ENCODE measurements at regions not wholly inside any gene's neighbourhood (a gene's known extent, or its start where the extent isn't known, plus 50 kb on each side); places are given as distances from the start of the nearest gene placed in this dataset.
"Not testable (repeated sequence)": the region's sequence is repeated elsewhere in the genome, so short reads cannot be mapped to it uniquely, and the experiment has no call there.

DNA sequence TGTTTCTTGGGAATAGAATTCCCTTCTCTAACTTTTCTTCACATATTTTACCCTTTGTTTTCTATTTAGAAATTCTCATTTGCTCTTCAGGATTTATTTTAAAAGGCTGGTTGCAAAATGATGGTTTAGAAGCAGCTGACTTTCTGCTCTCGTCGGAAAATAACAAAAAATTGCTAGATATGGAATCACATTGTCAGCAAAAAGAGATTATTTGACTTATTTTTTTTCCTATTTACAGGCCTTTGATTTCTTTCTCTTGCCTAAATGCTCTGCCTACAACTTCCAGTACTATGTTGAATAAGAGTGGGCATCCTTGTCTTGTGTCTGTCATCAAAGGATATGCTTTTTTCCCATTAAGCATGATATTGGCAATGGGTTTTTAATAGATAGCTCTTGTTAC lies 1619.1 kb upstream of the ACO1 start:
- DNase-seq = no peak

DNA sequence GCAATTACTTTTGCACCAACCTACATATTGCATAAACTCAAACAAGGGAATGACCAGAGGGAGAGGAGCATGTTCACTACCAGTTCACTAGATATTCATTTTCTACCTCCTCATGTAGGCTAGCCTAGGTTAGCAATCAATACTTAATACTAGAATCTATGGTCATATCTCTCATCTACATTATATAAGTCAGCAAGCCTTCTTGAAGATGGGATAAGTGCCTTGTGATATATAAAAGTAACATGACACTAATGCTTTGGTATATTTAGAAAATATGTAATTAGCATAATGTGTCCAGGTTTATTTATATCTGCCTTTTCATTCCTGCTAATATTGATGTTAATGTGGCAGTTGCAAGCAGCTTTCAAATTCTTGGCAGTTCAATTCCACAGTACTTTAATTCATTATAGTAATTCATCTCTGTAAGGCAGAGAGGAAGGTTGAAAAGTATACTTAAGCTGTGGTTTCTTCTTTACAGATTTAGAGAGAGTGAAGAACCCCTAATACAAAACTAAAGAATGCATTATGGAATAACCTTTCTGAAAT lies 1613.2 kb upstream of the ACO1 start:
- no peak for DNase-seq

DNA sequence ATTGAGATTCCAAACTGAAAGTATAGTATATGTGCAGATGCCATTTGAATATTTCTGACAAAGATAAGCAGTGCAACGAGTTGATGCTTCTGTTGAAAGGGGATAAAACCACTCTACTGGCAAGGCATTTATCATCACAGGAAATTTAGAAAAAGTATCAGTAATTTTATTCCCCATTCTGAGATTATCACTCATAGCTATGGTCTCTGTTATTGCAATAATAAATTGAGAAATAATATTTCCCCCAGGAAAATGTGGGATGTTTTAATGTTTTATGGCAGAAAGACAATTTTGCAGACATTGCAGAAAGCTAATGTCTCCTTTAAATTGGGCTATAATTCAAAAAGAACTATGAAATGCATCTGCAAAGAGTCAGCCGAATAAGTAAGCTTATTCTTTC lies 1612.7 kb upstream of the ACO1 start:
- DNase-seq = no peak

DNA sequence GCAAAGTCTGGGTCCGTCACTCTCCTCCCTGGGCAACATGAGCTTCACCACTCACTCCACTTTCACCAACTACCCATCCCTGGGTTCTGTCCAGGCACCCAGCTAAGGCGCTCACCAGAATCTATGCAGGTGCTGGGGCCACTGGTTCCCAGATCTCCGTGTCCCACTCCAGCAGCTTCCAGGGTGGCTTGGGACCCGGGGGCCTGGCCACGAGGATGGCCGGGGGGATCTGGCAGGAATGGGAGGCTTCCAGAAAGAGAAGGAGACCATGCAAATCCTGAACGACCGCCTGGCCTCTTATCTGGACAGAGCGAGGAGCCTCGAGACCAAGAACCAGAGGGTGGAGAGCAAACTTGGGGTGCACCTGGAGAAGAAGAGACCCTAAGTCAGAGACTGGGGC lies 1611.0 kb upstream of the ACO1 start:
- DNase-seq = no peak

DNA sequence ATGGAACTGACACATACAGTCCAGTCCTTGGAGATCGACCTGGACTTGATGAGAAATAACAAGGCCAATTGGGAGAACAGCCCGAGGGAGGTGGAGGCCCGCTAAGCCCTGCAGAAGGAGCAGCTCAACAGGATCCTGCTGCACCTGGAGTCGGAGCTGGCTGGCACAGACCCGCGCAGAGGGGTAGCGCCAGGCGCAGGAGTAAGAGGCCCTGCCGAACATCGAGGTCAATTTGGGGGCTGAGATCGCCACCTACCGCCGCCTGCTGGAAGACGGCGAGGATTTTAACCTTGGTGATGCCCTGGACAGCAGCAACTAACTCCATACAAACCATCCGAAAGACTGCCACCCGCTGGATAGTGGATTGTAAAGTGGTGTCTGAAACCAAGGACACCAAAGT lies 1610.1 kb upstream of the ACO1 start:
- DNase-seq = no peak

DNA sequence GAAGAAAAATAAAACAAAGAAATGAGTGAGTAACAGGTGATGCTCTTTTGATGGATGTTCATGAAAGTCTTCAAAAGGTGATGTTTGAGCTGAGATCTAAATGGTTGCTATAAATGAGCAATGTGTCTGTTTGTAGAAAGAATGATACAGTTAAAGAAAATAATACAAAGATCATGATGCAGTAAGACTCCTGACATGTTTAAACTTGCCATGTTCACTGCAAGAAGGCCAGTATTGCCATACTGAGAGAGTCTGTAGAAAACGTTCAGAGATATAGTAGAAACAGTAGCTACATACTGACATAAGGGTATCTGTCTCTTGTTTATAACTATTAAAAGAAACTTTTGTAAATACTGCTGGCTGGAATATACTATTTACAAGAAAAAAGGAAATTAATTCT lies 1609.2 kb upstream of the ACO1 start:
- no peak for DNase-seq

DNA sequence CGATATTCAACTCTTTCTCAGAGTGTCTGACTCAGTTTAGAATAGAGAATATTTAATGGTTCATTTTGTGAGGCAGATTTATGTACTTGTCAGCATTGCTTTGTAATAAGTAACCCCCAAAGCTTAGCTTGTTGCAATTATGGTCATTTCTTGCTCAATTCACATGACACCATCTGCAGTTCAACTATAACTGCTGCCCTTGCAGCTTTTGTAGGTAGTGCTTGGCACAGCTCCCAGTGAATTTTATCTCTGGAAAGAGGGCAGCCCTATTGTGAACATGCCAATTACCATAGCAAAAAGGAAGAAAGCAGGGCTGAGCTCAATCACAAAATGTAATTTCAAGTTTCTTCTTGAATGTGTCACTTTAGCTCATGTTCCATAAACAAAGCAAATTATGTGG lies 1587.7 kb upstream of the ACO1 start:
- no peak for DNase-seq

DNA sequence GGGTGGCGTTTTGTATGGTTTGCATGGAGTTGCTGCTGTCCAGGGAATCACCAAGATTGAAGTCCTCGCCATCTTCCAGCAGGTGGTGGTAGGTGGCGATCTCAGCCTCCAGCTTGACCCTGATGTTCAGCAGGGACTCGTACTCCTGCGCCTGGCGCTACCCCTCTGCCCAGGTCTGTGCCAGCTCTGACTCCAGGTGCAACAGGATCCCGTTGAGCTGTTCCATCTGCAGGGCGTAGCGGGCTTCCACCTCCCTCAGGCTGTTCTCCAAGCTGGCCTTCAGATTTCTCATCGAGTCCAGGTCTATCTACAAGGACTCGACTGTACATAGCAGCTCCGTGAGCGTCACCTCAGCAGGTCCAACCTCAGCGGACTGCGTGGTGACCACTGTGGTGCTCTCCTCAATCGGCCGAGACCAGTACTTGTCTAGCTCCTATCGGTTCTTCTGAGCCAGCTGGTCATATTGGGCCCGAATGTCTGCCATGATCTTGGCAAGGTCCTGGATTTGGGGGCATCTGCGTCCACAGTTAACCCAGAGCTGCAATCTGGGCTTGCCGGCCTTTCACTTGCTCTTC lies 1584.8 kb upstream of the ACO1 start:
- DNase-seq = no peak

DNA sequence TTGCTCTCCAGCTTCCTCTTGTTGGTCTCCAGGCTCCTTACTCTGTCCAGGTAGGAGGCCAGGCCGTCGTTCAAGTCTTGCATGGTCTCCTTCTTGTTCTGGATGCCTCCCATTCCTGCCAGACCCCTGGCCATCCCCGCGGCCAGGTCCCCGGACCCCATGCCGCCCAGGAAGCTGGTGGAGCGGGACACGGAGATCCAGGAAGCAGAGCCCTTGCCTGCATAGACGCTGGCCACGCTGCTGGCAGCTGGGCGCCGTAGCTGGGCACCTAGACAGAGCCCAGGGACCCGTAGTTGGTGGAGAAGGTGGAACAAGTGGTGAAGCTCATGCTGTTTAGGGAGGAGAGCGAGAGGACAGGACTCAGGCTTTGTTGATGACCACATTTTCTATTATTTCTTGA lies 1584.0 kb upstream of the ACO1 start:
- no peak for DNase-seq

DNA sequence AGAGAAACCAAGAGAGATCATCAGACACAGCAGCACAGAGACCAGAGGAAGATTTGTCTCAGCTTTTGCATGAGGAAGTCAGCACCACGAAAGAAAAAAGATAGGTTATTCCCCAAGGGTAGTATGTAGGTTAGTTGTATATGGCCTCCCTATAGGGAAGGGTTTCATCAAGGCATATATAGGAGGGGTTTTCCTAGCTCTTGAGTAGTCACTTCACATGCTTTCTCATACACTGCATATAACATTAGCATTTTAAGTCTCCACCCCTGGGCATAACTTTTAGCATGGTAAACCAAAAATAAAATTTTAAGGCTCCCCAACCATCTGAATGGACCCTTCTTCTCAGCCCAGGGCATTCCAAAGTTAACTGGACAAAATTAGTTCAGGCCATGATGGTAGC lies 1571.6 kb upstream of the ACO1 start:
- no peak for DNase-seq

DNA sequence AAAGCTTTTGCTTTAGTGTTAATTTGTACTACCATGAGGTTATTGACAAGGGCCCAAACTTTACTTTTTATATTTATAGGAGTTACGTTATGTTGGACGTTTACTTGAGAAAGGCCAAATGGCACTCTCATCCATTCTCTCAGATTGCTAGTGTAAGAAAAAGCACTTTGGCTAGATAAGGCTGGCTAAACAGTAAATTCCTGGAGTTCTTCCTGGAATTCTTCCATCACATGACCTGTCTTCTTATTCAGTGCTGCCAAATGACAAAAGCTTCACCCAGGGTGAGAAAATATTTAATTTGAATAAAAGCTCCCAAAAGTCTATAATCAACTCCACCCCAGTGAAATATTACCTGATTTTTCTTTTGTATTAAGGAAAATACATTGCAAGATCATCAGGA lies 1568.9 kb upstream of the ACO1 start:
- DNase-seq = no peak

DNA sequence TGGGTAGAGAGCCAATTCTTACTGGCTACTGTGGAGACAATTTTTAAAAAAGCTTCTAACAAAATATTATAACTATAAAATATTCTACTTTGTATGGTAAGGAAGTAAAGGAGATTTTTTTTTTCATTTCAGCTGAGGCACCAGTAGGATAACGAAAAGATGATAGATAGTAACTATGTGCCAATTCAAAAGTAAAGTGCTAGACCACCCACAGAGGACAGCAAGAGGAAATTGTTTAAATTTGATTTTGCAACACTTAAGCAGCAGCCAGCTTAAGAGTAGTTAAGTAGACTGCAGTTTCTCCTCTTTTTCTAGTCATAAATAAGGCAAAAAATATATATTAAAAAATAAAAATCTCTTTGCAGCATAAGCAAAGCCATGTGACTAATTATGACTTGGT lies 1539.3 kb upstream of the ACO1 start:
- DNase-seq = no peak

DNA sequence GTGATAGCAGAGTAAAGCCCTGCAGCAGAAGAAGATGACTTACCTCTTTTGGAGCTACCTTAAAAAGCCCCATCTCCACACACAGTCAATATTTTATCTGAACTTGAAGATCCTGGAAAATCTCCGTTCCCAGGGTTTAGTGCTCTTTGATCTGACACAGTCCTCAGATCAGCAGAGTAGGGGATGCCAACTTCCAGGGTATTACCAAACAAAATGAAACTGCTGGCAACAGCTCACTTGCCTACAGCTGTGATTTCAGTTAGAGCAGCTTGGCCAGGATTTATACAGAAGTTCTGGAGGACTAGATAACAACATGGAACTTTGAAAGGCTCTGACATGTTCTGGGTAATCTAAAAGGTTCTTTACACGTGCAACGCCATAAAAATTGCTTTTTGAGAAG lies 1537.8 kb upstream of the ACO1 start:
- no peak for DNase-seq

DNA sequence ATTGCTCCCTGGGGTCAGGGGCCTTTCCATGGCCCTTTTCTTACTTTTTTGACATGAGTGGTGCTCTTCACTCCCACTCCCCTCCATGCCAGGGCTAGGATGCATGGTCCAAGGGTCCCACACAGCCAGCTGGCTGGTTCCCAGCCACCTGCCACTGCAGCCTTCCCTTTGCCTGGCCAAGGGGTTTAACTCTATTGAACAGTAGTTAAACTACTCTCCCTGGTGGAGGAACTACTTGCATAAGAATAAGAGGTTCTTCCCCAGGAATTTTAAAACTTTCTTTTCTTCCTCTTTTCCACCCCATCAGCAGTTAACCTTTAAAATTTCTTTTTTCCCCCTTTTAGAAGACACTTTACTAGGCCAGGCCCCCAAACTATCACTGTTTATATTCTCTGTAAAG lies 1532.8 kb upstream of the ACO1 start:
- DNase-seq = no peak

DNA sequence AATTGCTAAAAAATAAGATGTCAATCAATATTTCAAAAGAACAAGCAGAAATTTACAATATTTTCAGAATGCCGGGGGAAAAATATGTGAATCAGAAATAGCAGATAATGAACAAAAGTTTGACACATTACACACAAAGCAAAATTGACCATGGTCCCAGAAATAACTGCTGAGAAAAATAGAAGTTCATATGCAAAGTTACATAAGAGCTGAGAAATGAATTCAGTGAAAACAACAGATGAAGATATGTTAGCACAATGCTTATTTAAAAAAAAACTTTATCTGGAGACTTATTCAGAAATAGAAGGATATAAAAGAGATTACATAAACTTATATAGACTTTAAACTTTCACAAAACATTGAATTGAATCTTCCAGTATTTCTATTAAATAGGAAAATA lies 1483.7 kb upstream of the ACO1 start:
- no peak for DNase-seq

DNA sequence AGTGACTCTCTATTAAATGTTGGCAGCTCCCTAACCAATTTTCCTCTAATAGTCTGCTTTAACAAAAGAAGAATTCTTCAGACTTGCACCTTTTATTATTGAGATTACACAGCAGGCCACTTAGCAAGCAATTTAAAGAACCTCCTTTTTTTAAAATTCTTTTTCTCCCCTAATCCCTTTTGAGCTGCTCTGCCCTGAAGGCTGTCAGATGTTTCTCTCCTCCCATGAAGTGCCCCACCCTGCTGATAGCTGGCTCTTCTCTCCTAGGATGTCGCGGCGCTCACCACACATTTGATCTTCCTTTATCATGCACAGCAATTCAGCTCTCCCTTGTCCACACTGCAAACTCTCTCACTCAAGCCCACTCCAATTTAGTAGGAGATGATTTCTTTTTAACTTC lies 1471.1 kb upstream of the ACO1 start:
- no peak for DNase-seq

DNA sequence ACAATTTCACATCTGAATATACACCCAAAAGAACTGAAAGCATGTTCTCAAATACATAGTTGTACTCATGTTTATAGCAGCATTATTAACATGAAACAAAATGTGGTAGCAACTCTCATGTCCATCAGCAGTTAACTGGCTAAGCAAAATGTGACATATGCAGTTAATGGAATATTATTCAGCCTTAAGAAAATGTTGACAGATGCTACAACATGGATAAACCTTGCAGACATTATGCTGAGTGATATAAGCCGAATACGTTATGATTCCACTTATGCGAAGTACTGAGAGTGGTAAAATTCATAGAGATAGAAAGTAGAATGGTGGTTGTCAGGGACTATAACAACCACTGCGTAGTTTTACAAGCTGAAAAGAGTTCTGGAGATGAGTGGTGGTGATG lies 1469.0 kb upstream of the ACO1 start:
- DNase-seq = no peak

DNA sequence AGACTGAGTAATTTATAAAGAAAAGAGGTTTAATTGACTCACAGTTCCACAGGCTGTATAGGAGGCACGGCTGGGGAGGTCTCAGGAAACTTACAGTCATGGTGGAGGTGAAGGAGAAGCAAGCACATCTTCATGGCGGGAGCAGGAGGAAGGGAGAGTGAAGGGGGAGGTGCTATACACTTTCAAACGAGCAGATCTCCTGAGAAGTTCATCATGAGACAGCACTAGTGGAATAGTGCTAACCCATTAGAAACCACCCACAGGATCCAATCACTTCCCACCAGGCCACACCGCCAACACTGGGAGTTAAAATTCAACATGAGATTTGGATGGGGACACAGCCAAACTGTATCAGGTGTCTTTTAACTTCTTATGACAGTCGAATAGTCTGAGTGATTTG lies 1459.3 kb upstream of the ACO1 start:
- DNase-seq = no peak

DNA sequence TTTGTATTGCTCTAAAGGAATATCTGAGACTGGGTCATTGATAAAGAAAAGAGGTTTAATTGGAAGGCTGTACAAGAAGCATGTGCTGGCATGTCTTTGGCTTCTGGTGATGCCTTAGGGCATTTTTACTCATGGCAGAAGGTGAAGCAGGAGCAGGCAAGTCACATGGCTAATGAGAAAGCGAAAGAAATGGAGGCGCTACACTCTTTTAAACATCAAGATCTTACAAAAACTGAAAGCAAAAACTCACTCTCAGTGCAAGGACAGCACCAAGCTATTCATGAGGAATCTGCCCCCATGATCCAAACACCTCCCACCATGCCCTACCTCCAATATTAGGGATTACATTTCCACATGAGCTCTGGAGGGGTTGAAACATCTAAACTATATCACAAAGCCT lies 1458.8 kb upstream of the ACO1 start:
- DNase-seq = no peak

DNA sequence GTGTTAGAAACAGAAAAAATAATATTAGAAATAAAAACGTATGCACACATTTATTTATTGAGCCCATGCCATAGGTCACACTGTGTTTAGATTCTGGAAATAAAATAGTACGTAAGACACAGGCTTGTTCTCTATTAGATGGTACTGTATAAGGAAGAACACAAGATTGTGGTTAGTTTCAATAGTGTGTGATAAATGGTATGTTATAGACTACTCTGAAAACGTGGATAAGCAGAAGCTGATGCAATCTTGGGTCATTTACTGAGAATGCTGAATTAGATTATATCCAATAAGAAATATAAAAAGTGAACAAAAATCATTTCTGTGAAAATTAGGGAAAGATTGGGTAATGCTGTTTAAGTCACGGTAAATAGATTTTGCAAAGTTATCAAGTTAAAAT lies 1456.4 kb upstream of the ACO1 start:
- no peak for DNase-seq

DNA sequence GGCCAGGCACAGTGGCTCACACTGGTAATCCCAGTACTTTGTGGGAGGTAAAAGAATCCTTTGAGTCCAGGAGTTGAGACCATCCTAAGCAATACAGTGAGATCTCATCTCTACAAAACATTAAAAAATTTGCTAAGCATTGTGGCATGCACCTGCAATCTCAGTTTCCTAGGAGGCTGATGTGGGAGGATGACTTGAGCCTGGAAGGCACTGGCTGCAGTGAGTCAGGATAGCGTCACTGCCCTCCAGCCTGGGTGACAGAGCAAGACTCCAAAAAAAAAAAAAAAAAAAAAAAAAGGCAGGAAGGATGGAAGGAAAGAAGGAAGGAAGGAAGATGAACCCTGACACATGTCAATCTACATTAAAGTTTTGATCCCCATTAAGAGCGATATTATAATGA lies 1452.2 kb upstream of the ACO1 start:
- DNase-seq = no peak

DNA sequence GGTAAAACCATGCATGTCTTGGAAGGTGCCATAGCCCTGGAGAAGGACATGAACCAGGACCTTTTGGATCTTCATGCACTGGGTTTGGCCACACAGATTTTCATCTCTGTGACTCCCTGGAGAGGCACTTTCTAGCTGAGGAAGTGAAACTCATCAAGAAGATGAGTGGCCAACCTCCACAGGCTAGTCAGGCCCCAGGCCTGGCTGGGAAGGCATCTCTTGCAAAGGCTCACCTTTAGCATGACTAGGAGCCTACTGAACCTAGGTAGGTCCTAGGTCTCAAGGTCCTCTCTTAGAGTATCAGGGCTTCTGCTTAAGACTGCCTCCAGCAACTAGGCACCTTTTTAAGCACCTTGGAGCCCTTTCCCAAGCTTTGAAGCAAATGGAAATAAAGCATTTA lies 1448.7 kb upstream of the ACO1 start:
- DNase-seq = no peak

DNA sequence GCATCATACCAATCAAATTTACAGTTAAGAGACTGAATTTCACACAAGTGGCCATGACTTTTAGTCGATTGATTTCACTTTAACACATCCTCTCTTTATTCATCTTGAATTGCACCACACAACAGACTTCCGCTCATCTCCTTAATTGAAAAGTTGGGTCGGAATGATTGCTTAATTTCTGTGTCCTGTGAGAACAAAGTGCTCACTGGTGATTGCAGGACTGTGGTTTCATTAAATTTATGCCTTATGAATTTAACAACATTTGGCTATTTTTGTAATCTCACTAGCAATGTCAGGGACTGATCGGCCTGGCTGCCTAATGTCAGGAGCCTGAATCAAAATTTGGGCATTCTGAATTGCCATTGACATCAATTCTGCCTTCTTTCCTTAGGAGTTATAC lies 1447.3 kb upstream of the ACO1 start:
- DNase-seq = no peak

DNA sequence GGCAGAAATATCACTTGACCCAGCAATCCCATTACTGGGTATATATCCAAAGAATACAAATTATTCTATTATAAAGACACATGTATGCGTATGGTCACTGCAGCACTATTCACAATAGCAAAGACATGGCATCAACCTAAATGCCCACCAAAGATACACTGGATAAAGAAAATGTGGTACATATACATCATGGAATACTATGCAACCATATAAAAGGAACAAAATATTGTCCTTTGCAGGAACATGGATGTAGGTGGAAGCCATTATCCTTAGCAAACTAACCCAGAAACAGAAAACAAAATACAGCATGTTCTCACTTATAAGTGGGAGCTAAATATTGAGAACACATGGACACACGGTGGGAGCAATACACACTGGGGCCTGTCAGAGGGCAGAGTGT lies 1441.6 kb upstream of the ACO1 start:
- not testable (repeated sequence) for DNase-seq

DNA sequence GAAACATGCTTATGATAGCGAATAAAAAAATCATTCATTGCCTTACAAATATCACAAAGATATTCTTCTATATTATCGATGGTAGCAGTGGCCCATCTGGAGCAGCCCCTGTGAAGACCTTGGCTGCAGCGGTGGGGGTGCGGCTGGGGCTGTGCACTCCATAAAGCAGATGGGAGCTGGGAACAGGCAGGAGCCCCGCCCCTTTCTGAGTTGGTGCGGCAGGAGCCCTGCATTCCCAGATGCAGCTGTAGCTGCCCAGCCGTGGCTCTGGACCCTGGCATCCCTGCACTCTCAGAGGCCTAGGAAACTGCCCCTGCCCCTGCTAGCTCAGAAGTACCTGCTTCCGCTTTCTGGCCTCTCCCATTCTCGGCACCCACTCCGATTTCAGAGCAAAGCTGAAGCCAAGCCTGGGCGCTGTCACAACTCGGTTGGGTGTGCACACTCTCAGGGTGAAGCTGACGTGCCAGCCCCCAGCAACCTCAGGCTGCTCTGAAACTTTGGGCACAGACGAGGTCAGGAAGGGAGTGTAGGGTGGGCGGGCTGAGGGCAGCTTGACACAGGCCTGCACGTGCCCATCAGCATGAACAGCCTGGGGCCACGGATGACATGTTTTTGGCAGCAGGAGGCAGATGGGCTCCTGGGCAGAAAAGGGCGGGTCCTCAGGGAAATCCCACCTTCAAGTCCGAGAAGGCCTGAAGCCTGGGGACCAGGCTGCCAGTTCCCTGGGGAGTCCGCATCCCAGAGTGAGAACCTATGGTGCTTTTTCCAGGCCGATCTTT lies 1440.8 kb upstream of the ACO1 start:
- DNase-seq = no peak
